ENCODE measurements at regions not wholly inside any gene's neighbourhood (a gene's known extent, or its start where the extent isn't known, plus 50 kb on each side); places are given as distances from the start of the nearest gene placed in this dataset.
"Not testable (repeated sequence)": the region's sequence is repeated elsewhere in the genome, so short reads cannot be mapped to it uniquely, and the experiment has no call there.

- Histone ChIP-seq H3K9me3 (ENCODE audit: low read depth, low read length, poor library complexity, severe bottlenecking) (peaks cover 4% of the 10 kb centered on the region), H3K36me3 (ENCODE audit: insufficient read depth, low read length, poor library complexity, severe bottlenecking) (no peaks in the 10 kb centered on the region), H3K27ac (ENCODE audit: low read depth, low read length, poor library complexity, severe bottlenecking) (no peak overlapping the region), H3K4me1 (ENCODE audit: insufficient read depth, low read length, poor library complexity, severe bottlenecking) (no peaks in the 10 kb centered on the region), H3K4me3 (ENCODE audit: low read depth, low read length, poor library complexity, severe bottlenecking) (no peak overlapping the region), H3K27me3 (replicated peaks; ENCODE audit: insufficient read depth, low read depth, low read length, poor library complexity) (no peaks in the 10 kb centered on the region)
- TF ChIP-seq EZH2 (IDR thresholded peaks at IDR 0.05; ENCODE audit: borderline replicate concordance, low read depth, low read length, poor library complexity, severe bottlenecking) (no peak), CTCF (conservative IDR thresholded peaks at IDR 0.05; ENCODE audit: low read depth, low read length) (no peak)
- POLR2A ChIA-PET (ENCODE audit: low non-redundant PET): no interaction called here
- BruUV-seq (replicated peaks): no TSS peak
- no peak for DNase-seq (ENCODE audit: low spot score)
- intact Hi-C loops (cut with micrococcal nuclease; ENCODE audit: unreplicated experiment): no loop called here
- CTCF ChIA-PET: no interaction called here
Observed at GRCh38 chr2:102892698-102893310, 131.0 kb downstream of the TMEM182 start.

- CTCF ChIA-PET: no interaction called here
- DNase-seq (ENCODE audit: low spot score): no peak
- BruUV-seq (replicated peaks): no TSS peak
- TF ChIP-seq EZH2 (IDR thresholded peaks at IDR 0.05; ENCODE audit: borderline replicate concordance, low read depth, low read length, poor library complexity, severe bottlenecking) (no peak), CTCF (conservative IDR thresholded peaks at IDR 0.05; ENCODE audit: low read depth, low read length) (no peak)
- H3K9me3 ChIP-seq (ENCODE audit: low read depth, low read length, poor library complexity, severe bottlenecking): peaks cover 4% of the 10 kb centered on the region
- H3K36me3 ChIP-seq (ENCODE audit: insufficient read depth, low read length, poor library complexity, severe bottlenecking): no peaks in the 10 kb centered on the region
- no peaks in the 10 kb centered on the region for H3K27me3 ChIP-seq (replicated peaks; ENCODE audit: insufficient read depth, low read depth, low read length, poor library complexity)
- POLR2A ChIA-PET (ENCODE audit: low non-redundant PET): no interaction called here
- no peak overlapping the region for H3K4me3 ChIP-seq (ENCODE audit: low read depth, low read length, poor library complexity, severe bottlenecking)
- no peak overlapping the region for H3K27ac ChIP-seq (ENCODE audit: low read depth, low read length, poor library complexity, severe bottlenecking)
- intact Hi-C loops (cut with micrococcal nuclease; ENCODE audit: unreplicated experiment): no loop called here
- no peaks in the 10 kb centered on the region for H3K4me1 ChIP-seq (ENCODE audit: insufficient read depth, low read length, poor library complexity, severe bottlenecking)
Observed at GRCh38 chr2:102893870-102894269, 132.0 kb downstream of the TMEM182 start.

GRCh38 chr2:102895376-102895775, 133.5 kb downstream of the TMEM182 start:
- ChIA-PET POLR2A (ENCODE audit: low non-redundant PET) (no interaction called here), CTCF (no interaction called here)
- Histone ChIP-seq H3K27me3 (replicated peaks; ENCODE audit: insufficient read depth, low read depth, low read length, poor library complexity) (no peaks in the 10 kb centered on the region), H3K4me1 (ENCODE audit: insufficient read depth, low read length, poor library complexity, severe bottlenecking) (no peaks in the 10 kb centered on the region), H3K27ac (ENCODE audit: low read depth, low read length, poor library complexity, severe bottlenecking) (no peak overlapping the region), H3K9me3 (ENCODE audit: low read depth, low read length, poor library complexity, severe bottlenecking) (peaks cover 4% of the 10 kb centered on the region), H3K4me3 (ENCODE audit: low read depth, low read length, poor library complexity, severe bottlenecking) (no peak overlapping the region), H3K36me3 (ENCODE audit: insufficient read depth, low read length, poor library complexity, severe bottlenecking) (no peaks in the 10 kb centered on the region)
- DNase-seq (ENCODE audit: low spot score): no peak
- intact Hi-C loops (cut with micrococcal nuclease; ENCODE audit: unreplicated experiment): no loop called here
- BruUV-seq (replicated peaks): no TSS peak
- no peak for TF ChIP-seq CTCF (conservative IDR thresholded peaks at IDR 0.05; ENCODE audit: low read depth, low read length)
- TF ChIP-seq EZH2 (IDR thresholded peaks at IDR 0.05; ENCODE audit: borderline replicate concordance, low read depth, low read length, poor library complexity, severe bottlenecking): no peak

- H3K4me3 ChIP-seq (ENCODE audit: low read depth, low read length, poor library complexity, severe bottlenecking); BruUV-seq (replicated peaks); intact Hi-C loops (cut with micrococcal nuclease; ENCODE audit: unreplicated experiment); DNase-seq (ENCODE audit: low spot score); H3K4me1 ChIP-seq (ENCODE audit: insufficient read depth, low read length, poor library complexity, severe bottlenecking); H3K27me3 ChIP-seq (replicated peaks; ENCODE audit: insufficient read depth, low read depth, low read length, poor library complexity); H3K36me3 ChIP-seq (ENCODE audit: insufficient read depth, low read length, poor library complexity, severe bottlenecking); POLR2A ChIA-PET (ENCODE audit: low non-redundant PET); H3K9me3 ChIP-seq (ENCODE audit: low read depth, low read length, poor library complexity, severe bottlenecking); H3K27ac ChIP-seq (ENCODE audit: low read depth, low read length, poor library complexity, severe bottlenecking); CTCF ChIA-PET: not testable (repeated sequence)
Observed at GRCh38 chr2:102909240-102909639, 147.4 kb downstream of the TMEM182 start.
